H1 (cell line): ENCODE measurements at regions not wholly inside any gene's neighbourhood (a gene's known extent, or its start where the extent isn't known, plus 50 kb on each side); places are given as distances from the start of the nearest gene placed in this dataset.

Source experiments
- KDM5A ChIP-seq: fragments of 200-600 bp; IDR thresholded peaks from 2 replicates; pipeline ENCODE4 v1.7.1; 2012; ENCODE audit warnings: mild to moderate bottlenecking, low read length, inconsistent platforms, mixed read lengths
- POLR2A ChIP-seq, 2 experiments: IDR thresholded peaks; 1 replicate in 1 of 2; 2 replicates in 1 of 2; pipeline ENCODE4 v1.6.1; 2011; ENCODE audit warnings: low read depth in 2 of 2, low read length in 2 of 2, mild to moderate bottlenecking in 2 of 2; ENCODE audit errors: control extremely low read depth in 1 of 2
- SRF ChIP-seq: IDR thresholded peaks from 2 replicates; pipeline ENCODE4 v1.6.1; 2011; ENCODE audit warnings: mild to moderate bottlenecking, low read depth, low read length, moderate library complexity

DNA sequence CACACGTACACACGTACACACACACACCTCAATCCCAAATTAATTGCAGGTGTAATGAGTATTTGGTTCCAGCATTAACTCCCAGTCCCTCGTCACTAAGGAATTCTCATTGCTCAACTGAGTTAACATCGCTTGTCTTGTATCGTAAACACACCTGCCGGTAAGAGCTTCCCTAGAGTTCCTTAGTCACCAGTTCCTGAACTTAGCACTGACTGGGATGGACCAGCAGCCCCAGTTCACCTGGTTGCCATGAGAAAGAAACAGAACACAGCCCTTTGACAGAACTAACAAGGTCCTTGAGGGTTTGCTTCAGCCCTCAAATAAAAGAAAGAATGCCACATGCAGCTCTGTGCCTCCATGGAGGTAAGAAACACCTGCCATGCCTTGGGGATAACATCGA lies 66.3 kb upstream of the SLCO3A1 start (continued):
- TF ChIP-seq KDM5A (no peak), SRF (no peak), POLR2A (IDR thresholded peaks at IDR 0.05; ENCODE audit: control extremely low read depth in 1 of 2, low read depth in 2 of 2, low read length in 2 of 2) (no peak)
- TF ChIP-seq, all 59 proteins: peak for 0
